Neutrophil (primary cell): ENCODE measurements at regions not wholly inside any gene's neighbourhood (a gene's known extent, or its start where the extent isn't known, plus 50 kb on each side); places are given as distances from the start of the nearest gene placed in this dataset.
"Not testable (repeated sequence)": the region's sequence is repeated elsewhere in the genome, so short reads cannot be mapped to it uniquely, and the experiment has no call there.

Experiments used
- H3K27ac ChIP-seq: fragments of 200-600 bp; sonication (generic); 2 replicates; pipeline ENCODE4 v1.5.1; 2016; ENCODE audit warnings: mild to moderate bottlenecking, moderate library complexity
- H3K27me3 ChIP-seq: fragments of 200-600 bp; sonication (generic); 2 replicates; pipeline ENCODE4 v1.6.0; 2016; ENCODE audit warnings: mild to moderate bottlenecking
- H3K36me3 ChIP-seq: fragments of 200-600 bp; sonication (generic); 2 replicates; pipeline ENCODE4 v1.5.1; 2017
- H3K4me1 ChIP-seq, 2 experiments: fragments of 200-600 bp in 1 of 2; sonication (generic) in 1 of 2; 1 replicate in 1 of 2; 2 replicates in 1 of 2; pipeline versions ENCODE4 v1.5.1 to v1.6.1; 2013 to 2016; ENCODE audit warnings: low read depth in 1 of 2, low read length in 1 of 2, mild to moderate bottlenecking in 1 of 2, moderate library complexity in 1 of 2; ENCODE audit not compliant: control insufficient read depth in 1 of 2, insufficient read depth in 1 of 2
- H3K4me3 ChIP-seq, 2 experiments: fragments of 200-600 bp in 1 of 2; sonication (generic) in 1 of 2; 1 replicate in 1 of 2; 2 replicates in 1 of 2; pipeline ENCODE4 v1.5.1; 2013 to 2016; ENCODE audit warnings: low read depth in 1 of 2, low read length in 1 of 2, mild to moderate bottlenecking in 1 of 2, moderate library complexity in 1 of 2
- H3K9me3 ChIP-seq: fragments of 200-600 bp; sonication (generic); 2 replicates; pipeline ENCODE4 v1.5.1; 2016
- CTCF ChIP-seq: fragments of 200-600 bp; sonication (generic); IDR thresholded peaks from 2 replicates; pipeline ENCODE4 v1.5.1; 2016; ENCODE audit warnings: antibody characterized with exemption

- not testable (repeated sequence) for H3K4me3 ChIP-seq
Observed at GRCh38 chr16:72729552-72729951, 318.4 kb downstream of the ZFHX3 start.

GRCh38 chr16:72728516-72728915, 319.4 kb downstream of the ZFHX3 start:
- Histone ChIP-seq H3K27me3 (no peaks in the 10 kb centered on the region), H3K4me1 (no peaks in the 10 kb centered on the region), H3K9me3 (no peaks in the 10 kb centered on the region), H3K36me3 (no peaks in the 10 kb centered on the region), H3K4me3 (no peak overlapping the region), H3K27ac (no peak overlapping the region)
- TF ChIP-seq CTCF: no peak

More at GRCh38 chr16:72729552-72729951, 318.4 kb downstream of the ZFHX3 start:
- H3K27ac ChIP-seq, H3K9me3 ChIP-seq, H3K4me1 ChIP-seq, H3K36me3 ChIP-seq, H3K27me3 ChIP-seq: not testable (repeated sequence)

GRCh38 chr16:72727565-72727964, 320.4 kb downstream of the ZFHX3 start:
- Histone ChIP-seq H3K36me3 (no peaks in the 10 kb centered on the region), H3K4me3 (no peak overlapping the region), H3K4me1 (no peaks in the 10 kb centered on the region), H3K9me3 (no peaks in the 10 kb centered on the region), H3K27me3 (no peaks in the 10 kb centered on the region), H3K27ac (no peak overlapping the region)
- TF ChIP-seq CTCF: no peak

GRCh38 chr16:72725643-72726042, 322.3 kb downstream of the ZFHX3 start:
- Histone ChIP-seq H3K9me3 (no peaks in the 10 kb centered on the region), H3K4me3 (no peak overlapping the region), H3K4me1 (no peaks in the 10 kb centered on the region), H3K27me3 (no peaks in the 10 kb centered on the region), H3K36me3 (no peaks in the 10 kb centered on the region), H3K27ac (no peak overlapping the region)
- no peak for TF ChIP-seq CTCF

GRCh38 chr16:72723781-72724180, 324.1 kb downstream of the ZFHX3 start:
- no peak for TF ChIP-seq CTCF
- no peaks in the 10 kb centered on the region for H3K9me3 ChIP-seq
- H3K36me3 ChIP-seq: no peaks in the 10 kb centered on the region
- H3K4me3 ChIP-seq: no peak overlapping the region
- no peaks in the 10 kb centered on the region for H3K27me3 ChIP-seq
- no peak overlapping the region for H3K27ac ChIP-seq
- H3K4me1 ChIP-seq: no peaks in the 10 kb centered on the region

GRCh38 chr16:72722552-72722951, 325.4 kb downstream of the ZFHX3 start:
- H3K27me3 ChIP-seq: no peaks in the 10 kb centered on the region
- no peaks in the 10 kb centered on the region for H3K4me1 ChIP-seq
- H3K9me3 ChIP-seq: no peaks in the 10 kb centered on the region
- H3K27ac ChIP-seq: no peak overlapping the region
- H3K4me3 ChIP-seq: no peak overlapping the region
- H3K36me3 ChIP-seq: no peaks in the 10 kb centered on the region
- no peak for TF ChIP-seq CTCF
